GM19397 (cell line): ENCODE measurements at regions not wholly inside any gene's neighbourhood (a gene's known extent, or its start where the extent isn't known, plus 50 kb on each side); places are given as distances from the start of the nearest gene placed in this dataset.
"Not testable (repeated sequence)": the region's sequence is repeated elsewhere in the genome, so short reads cannot be mapped to it uniquely, and the experiment has no call there.

Experiments used
- ATAC-seq: cut with Tn5 transposase; IDR thresholded peaks from one replicate; pipeline ENCODE4 v1.9.1; 2021; ENCODE audit warnings: mild to moderate bottlenecking, moderate library complexity; ENCODE audit not compliant: unreplicated experiment

DNA sequence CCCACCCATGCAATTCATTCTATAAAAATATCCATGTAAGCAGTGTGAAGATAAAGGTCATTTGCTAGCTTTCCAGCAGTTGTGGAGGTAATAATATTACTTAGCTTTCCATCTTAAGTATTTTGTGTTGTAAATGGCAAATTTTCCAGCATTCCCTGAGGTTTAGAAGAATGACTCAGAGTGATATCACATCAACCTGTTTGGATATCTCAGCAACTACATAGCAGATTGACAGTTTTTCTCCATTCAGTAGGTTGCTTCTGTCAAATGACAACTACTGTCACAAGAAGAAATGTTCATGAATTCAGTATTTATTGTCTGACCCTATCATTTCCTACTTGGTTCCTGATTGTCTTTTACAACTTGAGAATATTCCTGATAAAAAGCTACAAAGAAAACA, 434.9 kb upstream of the GALNTL6 start:
- ATAC-seq, result no peak

DNA sequence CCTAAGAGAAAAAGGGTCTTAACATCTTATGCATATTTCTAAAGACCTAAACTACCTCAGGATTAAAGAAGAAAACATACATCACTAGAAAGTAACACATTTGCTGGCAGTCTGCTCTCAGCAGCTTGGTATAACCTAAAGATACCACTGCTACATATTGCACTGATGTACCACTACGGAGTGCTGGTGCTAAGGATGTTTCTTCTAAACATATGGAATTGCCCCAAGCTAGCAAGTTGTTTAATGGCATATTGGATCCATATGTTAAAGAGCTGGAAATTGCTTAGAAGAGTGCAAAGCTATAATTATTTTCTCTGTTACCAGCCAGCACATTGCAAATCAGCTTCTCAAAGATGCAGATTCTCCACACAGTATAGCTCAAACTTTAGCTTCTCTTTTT, 436.5 kb upstream of the GALNTL6 start:
- no peak for ATAC-seq

DNA sequence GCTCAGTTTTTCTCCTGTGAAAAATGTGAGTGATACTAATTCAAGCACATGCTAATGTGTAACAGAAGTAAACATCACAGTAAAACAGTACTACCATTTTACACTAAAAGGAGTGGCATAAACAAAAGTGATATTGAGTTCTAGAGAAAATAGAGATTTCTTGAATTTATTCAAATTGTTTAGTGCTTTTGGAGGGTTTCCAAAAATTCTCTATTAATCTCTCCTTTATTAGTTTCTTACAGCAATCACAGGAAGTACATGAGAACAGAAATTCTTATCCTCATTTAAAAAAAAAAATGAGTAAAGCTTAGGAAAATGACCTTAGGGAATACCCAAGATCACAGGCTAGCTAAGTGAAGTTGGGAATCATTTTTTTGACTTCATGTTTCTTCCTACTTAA, 459.7 kb upstream of the GALNTL6 start:
- ATAC-seq, result no peak

DNA sequence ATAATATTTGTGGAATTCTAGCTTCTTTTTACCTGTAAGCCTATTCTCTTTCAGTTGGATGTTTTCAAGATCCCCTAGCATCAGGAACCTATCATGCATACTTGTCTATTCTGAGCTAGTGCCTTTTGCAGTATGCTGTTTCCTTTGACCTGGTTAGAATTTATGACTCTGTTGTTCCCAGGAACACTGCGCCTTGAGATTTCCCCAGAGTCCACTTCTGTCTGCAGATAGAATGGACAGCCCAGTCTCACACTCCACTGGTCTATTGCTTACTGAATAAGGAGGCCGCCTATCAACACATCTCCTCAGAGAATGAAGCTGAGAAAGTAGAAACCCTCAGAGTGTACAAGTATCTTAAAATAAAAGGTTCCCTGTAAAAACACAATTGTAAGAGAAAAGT, 465.1 kb upstream of the GALNTL6 start:
- ATAC-seq, result no peak

DNA sequence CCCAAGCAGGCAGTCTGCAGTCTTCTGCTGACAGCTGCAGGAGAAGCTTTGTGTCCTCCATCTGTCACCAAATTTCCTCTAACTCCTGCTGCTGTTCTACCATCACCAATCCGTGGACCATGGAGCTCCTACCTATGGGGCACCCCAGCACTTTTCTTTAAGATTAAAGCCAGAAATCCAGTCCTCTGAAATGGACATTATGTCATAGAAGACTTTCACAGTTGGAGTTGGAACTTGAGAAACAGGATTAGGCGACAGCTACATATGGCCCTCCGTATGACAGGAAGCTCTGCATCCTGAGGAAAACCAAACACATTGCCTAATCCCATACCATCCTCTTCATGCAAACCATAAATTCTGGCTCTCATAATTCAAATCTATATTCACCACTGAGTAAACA, 470.6 kb upstream of the GALNTL6 start:
- ATAC-seq, result no peak

DNA sequence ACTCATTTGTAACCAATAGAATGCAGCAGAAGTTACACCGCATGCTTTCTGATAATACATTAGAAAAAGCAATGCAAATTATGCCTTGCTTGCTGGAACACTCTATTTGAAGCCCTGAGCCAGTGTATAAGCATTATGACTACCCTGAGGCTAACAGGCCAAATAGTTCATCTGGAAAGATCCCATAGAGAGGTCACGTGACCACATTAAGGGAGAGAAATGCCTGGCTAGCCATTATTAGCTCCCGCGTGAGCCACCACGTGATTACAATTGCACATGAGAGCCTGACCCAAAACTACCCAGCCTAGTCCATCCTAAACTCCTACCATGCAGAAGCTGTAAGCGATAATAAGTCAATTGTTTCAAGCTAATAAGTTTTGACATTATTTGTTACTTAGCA, 472.9 kb upstream of the GALNTL6 start:
- no peak for ATAC-seq

DNA sequence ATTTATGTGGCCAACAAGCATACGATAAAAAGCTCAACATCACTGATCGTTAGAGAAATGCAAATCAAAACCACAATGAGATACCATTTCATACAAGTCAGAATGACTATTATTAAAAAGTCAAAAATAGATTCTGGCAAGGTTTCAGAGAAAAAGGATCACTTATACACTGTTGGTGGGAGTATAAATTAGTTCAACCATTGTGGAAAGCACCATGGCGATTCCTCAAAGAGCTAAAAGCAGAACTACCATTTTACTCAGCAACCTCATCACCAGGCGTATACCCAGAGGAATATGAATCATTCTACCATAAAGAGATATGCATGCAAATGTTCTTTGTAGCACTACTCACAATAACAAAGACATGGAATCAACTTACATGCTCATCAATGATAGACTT, 478.7 kb upstream of the GALNTL6 start:
- ATAC-seq, result peak; percentile 67

DNA sequence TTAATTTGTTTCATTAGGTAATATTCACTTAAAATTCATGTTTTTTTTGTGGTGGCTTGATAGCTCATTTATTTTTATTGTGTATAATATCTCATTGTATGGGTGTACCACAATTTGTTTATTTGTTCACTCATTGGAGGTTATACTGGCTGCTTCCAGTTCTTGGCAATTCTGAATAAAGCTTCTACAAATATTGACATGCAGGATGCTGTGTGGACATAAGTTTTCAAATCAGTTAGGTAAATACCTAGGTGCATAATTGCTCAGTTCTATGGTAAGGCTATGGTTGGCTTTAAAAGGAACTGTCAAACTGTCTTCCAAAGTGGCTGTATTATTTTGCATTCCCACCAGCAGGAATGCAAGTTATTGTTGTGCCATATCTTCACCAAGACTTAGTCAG, 504.5 kb upstream of the GALNTL6 start:
- ATAC-seq, result no peak

DNA sequence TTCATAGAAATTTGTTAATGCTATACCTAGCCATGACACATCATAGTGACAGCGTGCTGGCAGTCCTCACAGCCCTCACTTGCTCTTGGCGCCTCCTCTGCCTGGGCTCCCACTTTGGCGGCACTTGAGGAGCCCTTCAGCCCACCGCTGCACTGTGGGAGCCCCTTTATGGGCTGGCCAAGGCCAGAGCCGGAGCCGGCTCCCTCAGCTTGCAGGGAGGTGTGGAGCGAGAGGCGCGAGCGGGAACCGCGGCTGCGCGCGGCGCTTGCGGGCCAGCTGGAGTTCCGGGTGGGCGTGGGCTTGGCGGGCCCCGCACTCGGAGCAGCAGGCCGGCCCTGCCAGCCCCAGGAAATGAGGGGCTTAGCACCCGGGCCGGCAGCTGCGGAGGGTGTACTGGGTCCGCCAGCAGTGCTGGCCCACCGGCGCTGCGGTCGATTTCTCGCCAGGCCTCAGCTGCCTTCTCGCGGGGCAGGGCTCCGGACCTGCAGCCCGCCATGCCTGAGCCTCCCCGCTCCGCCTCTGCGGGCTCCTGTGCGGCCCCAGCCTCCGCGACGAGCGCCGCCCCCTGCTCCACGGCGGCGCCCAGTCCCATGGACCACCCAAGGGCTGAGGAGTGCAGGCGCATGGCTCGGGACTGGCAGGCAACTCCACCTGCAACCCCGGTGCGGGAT, 515.0 kb upstream of the GALNTL6 start:
- ATAC-seq, result not testable (repeated sequence)

DNA sequence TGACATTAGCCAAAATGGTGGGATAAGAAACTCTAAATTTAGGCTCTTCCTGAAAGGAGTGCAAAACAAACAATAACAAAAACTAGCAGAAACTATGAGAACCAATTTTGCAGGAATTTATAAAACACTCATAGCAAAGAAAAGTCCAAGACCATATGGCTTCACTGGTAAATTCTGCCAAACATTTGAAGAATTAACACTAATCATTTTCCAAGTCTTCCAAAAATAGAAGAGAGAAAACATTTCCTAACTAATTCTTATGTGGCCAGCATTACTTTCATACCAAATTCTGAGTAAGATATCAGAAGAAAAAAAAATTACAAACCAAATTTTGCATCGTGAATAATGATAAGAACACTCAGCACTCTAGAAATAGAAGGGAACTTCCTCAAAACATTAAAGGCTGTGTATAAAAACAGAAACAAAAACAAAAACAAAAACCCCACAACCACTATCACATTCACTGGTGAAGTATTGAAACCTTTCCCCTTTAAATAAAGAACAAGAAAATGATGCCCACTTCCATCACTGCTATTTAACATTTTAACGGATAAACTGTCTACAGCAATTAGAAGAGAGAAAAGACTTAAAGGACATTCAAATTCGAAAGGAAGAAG, 524.3 kb upstream of the GALNTL6 start:
- ATAC-seq, result no peak

DNA sequence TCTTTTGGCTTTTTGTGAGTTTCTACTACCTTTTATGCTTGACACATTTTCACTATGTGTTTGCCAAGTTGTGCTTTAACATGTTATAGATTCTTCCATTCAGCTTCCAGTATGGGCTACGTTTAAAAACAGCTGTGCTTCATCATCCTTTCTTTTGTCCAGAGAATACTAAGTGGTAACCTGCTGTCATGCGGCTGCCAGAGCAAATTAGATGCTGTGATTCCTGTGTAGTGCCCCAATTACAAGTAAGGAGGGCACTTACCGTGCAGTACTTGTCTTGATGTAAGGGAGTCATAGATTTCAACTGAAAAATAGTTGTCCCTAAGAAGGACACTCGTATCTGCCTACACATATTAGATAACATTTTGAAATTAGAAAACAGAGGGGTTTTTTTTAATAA, 531.8 kb upstream of the GALNTL6 start:
- no peak for ATAC-seq

DNA sequence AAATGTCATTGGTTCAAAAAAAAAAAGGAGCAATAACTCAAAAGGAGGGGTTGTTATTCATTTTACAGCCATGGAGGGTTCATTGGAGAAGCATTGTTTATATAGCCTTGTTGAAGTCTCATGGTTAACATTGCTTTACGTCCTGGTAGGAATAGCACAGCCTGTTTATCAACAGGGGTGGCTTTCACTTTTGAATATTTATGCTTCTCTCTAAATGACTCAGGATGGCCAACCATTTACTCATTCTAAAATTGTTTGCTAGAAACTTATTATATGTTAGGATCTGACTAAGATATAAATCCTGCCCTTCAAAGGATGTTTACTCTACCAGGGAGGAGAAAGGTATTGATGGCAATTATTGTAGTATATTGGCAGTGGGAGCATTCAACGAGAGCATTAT, 534.1 kb upstream of the GALNTL6 start:
- no peak for ATAC-seq

DNA sequence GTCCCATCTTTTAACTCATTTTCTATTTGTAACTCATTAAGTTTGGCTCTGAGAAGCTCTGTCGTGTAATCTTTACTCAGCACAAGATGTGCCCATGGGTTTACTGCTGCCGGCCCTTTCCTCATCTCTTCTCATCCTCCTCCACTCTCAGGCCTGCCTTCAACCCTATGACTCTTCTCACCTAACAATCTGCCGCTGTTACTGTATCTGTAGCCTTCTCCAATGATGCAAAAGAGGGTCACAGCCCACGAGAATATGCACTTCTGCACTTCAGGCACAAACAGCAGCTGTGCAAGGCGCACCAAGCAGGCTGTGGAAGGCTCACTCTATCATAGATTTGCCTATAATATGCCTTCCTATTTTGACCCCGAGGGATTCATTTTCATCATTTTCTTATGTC, 546.5 kb upstream of the GALNTL6 start:
- no peak for ATAC-seq

DNA sequence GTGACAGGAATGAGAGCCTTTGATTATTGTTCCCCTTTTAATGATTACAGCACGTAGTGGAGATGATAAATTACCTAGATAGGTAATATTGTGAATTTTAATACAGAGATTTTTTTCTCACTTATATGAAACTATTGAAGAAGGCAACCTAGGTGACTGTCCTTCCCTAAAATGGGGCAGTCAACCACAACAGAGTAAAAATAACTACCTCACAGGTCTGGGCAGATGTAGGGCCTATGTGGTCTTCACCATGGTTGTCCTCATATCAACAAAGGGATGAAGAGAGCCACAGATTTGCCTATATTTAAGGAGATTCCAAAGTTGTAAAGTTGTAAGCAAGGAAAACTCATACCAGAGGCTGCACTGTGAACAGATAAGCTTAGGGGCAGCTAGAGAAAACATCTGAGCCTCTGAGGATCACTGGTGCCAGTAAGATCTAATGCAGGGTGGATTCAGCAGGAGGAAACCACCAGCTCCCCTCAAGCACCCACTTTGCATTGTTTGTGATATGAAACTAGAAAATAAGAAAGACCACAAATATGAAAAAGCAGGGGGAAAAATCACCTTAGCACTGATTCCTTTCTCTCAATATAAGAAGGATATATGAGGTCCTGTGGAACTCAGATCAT, 547.9 kb upstream of the GALNTL6 start:
- no peak for ATAC-seq

DNA sequence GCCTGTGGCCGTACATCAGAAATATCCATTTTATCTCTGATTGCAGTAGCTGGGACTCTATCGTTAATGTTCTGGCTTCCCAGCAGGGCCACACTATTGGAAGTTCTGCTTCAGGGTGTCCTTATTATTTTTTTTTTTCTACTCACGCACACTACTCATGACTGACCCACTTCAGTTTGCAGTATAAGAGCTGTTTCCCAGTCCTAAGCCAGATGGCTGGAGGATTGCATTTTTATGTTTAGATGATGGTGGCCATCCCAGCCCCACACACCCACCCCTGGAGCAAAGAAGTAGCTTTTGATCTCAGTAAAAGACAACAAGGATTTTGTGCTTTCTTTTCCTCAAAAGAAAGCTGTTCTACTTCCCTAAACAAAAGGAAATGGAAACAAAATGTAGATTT, 557.0 kb upstream of the GALNTL6 start:
- ATAC-seq, result no peak

DNA sequence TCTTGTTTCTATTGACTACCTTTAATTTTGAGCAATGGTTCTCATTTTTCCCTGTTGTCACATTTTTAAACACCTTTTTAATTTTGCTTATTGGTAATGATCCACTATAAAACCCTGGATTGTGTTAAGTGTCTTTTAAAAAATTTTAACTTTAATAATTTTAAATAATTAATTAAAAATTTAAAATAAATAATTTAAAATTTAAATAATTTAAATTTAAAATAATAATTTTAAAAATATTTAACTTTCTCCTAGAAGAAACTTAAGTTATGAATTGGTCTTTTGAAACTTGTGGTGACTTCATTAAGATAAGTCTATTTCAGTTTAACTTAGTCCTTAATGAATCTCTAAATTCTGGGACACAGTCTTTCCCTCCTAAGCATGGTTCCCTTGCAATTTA, 566.3 kb upstream of the GALNTL6 start:
- no peak for ATAC-seq

DNA sequence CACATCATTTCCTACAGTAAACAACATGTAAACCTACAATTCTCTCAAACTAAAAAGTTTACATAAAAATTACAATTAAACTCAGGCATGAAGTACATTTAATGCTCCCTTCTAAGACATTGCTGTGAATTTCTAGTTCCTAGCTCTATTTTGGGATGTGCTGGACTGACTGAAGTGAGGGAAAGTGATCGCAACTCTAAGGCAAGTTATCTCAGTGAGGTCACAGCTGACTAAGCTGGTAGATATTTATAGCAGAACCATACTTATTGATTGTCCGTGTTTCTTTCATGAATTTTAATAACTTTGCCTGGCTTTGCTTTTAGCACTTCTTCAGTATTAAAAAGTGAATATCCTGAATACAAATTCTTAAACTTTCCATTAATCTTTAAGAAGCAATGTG, 570.4 kb upstream of the GALNTL6 start:
- no peak for ATAC-seq

DNA sequence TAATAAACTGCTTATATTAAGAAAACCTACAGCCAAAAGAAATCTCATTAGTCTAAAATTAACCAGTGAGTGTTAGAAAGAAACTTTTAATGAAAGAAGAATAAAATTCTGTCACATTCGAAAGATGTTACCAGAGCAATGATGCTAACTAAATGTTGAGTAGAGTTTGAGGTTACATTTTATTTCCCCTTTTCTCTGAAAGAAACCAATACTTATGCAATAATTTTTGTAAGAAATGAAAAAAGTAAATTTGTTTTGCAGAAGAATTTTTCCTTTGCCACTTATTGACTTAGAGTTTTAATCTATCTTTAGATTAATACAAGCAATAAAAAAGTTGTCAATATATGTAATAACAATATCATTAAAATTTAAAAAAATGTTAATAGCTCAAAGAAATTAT, 574.0 kb upstream of the GALNTL6 start:
- ATAC-seq, result no peak

DNA sequence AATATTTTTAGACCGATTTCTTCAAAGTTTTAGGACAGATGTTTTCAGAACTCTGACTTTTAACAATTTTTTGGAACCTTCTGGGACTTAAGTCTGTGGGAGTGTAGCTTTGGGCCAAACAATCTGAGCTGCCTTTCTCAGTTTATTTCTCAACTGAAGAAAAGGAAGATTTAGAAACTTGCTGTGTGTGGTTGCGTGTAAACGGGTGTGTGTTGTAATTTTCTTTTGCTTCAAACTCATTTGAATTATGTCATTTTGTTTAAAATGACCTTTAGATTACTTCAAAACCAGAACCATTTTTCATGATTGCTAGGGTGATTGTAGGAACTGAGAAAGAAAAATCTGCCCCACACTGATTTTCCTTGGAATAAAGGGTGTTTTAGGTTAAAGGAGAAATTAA, 577.7 kb upstream of the GALNTL6 start:
- ATAC-seq, result no peak

DNA sequence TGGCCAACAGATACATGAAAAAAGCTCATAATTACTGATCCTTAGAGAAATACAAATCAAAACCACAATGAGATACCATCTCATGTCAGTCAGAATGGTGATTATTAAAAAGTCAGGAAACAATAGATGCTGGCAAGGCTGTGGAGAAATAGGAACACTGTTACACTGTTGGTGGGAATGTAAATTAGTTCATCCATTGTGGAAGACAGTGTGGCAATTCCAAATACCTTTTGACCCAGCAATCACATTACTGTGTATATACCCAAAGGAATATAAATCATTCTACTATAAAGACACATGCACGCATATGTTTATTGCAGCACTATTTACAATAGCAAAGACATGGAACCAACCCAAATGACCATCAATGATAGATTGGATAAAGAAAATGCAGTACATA, 583.9 kb upstream of the GALNTL6 start:
- ATAC-seq, result not testable (repeated sequence)

DNA sequence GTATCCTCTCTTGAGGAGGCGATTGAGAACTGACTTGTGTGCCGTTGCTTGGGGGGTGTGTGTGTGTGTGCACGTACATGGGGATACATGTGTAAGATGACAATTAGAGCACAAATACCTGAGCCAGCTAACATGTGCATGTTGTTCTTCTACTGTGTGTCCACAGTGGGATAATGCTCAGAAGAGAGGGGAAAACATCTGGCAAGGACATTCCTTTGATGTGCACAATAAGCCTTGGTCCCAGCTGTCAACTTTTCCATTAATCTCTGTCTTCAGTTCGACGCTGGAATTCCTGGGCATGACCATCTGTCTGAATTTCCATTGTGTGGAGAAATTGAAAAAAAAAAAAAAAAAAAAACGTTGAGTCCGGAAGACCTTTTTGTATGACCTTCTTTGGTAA, 592.0 kb upstream of the GALNTL6 start:
- no peak for ATAC-seq

DNA sequence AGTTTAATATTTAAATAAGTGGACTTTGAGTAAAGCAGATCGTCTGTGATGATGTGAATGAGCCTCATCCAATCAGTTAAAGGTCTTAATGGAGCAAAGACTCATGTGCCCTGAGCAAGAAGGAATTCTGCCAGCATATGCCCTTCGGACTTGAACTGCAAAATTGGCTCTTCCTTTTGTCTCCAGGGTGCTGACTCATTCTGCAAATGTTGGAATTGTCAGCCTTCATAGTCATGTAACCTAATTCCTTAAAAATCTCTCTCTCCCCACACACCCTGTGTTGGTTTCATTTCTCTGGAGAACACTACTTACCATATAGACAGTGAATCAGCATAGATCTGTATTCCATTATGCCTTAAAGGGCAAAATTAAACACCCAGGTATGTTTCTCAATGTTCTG, 609.8 kb upstream of the GALNTL6 start:
- ATAC-seq, result no peak

DNA sequence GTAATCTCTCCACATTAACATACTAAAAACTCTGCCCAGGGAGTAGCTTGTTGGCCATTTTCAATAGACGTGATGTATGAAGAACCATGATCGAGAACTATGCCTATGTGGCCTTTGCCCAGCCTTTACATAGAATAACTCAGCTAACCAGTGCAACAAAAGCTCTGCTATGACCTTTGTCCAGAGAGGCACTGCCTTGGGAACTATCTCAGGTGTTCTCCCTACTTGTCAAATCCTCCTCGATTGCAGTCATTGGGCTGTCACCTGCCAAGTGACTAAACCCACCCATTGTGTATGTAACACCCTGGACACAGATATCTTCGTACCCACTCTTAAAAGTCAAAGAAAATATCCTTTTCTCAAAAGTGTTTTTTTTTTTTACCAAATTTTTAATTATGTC, 610.3 kb upstream of the GALNTL6 start:
- ATAC-seq, result no peak
